GM19395 (cell line): ENCODE measurements at regions not wholly inside any gene's neighbourhood (a gene's known extent, or its start where the extent isn't known, plus 50 kb on each side); places are given as distances from the start of the nearest gene placed in this dataset.
"Not testable (repeated sequence)": the region's sequence is repeated elsewhere in the genome, so short reads cannot be mapped to it uniquely, and the experiment has no call there.

ENCODE experiments used
- ATAC-seq: cut with Tn5 transposase; IDR thresholded peaks from one replicate; pipeline ENCODE4 v1.9.1; 2021; ENCODE audit warnings: mild to moderate bottlenecking, moderate library complexity; ENCODE audit not compliant: unreplicated experiment

GRCh38 chr13:56317841-56318240 lies 822.9 kb upstream of the PRR20A start:
- no peak for ATAC-seq

DNA sequence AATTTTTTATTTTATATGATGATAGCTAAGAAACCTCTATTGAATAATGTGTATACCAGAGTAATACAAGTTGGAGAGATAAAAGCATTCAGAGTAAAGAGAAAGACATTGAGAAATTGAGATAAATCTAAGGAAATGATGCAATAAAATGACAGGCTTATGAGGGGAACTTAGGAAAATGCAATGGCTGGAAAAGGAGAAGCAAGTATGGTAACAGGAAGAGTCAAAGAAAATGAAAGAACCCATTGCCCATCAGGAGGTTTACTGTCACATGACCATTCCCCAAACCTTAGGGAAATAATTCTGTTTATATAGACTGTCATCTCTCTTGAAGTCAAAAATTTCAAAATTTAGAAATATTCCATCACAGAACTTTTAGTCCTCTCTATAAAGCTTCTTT lies 808.0 kb upstream of the PRR20A start:
- ATAC-seq: no peak

GRCh38 chr13:56335775-56336174 lies 804.9 kb upstream of the PRR20A start:
- no peak for ATAC-seq

DNA sequence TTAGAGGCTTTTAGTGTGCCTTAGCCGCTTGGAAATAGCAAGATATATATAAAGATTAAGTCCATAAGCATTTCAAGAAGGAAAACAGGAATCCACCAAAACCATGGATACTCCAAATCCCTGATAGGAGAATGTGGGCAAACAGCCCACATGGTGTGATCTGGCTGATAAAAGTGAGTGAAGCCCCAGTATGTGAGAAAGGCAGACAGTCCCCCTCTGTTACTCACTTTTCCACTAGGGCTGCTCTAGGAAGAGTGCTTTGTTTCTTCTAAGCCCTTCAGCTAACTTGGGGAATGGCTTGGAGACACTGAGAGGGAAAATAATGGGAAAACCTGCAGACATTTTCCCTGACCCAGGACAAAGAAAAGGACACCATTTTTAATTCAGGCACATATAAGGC lies 802.3 kb upstream of the PRR20A start:
- no peak for ATAC-seq

- no peak for ATAC-seq
These were observed 793.7 kb upstream of the PRR20A start for GRCh38 chr13:56347014-56347413.

DNA sequence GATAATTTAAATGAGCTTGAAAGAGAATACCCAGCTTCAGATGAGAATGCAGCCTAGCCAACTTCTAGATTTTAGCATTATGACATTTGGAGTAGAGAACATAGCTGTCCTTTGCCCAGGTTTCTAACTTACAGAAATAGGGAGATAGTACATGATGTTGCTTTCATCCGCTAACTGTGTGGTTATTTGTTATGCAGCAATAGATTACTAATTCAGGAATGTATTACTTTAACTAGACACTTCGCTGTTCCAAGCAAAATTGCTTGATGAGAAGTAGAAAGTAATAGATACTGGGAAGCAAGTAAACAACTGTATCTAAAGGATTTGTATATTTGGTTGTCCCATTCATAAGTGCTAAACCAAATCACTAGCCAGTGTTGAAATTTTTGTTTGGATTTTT lies 790.9 kb upstream of the PRR20A start:
- no peak for ATAC-seq

DNA sequence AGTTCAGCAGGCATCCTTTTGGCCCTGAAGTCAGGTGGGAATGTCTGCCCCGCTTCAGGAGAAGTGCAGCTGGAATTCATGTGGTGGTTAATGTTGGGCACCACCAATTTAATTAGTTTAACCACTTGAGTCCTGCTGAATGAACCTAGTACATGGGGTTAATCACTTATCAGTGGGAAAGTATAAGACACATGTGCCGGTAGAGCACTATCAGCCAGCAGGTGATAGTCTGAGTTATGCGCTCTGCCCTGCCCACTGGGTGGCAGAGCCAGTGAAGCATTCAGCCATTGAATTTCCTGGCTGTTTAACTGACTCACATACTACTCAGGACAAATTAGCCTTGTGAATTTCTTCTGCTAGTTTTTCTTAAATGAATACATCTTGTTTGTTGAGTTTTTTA lies 789.7 kb upstream of the PRR20A start:
- ATAC-seq: no peak

DNA sequence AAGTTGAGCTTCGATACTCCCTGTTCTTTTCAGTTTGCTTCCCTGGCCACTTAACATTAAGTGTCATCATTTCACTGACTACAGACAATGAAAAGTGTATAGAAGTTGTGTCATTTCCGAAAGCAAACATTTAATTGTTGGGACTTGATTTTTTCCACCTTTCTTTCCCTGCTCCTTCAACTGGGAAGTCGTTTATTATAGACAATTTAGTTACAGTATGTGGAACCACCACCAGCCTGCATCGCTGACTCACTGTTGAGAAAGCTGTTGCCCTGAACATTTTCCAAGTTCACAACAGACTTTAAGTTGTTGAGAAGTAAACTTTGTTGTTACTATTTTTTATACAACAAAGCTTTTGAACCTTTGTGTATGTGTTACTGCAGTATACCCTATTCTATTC lies 788.4 kb upstream of the PRR20A start:
- ATAC-seq: no peak

- ATAC-seq: no peak
These were observed 787.8 kb upstream of the PRR20A start for GRCh38 chr13:56352901-56353300.

DNA sequence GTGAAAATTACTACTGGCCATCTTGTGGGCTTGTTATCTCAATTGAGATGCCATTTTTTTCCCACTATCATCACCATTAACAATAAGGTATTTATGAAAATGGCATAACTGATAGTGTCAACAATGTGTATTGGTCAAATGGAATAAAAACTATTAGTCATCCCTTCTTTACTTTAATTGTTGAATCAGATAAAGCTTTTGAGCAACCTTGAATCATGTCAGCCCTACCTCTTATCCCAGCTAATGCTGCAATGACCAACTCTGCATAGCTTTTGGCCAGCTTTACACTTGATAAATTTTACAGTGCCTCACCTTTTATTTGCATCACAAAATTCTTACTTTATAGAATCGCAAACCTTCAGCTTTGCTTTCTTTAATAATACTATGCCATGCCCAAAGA lies 784.0 kb upstream of the PRR20A start:
- no peak for ATAC-seq

DNA sequence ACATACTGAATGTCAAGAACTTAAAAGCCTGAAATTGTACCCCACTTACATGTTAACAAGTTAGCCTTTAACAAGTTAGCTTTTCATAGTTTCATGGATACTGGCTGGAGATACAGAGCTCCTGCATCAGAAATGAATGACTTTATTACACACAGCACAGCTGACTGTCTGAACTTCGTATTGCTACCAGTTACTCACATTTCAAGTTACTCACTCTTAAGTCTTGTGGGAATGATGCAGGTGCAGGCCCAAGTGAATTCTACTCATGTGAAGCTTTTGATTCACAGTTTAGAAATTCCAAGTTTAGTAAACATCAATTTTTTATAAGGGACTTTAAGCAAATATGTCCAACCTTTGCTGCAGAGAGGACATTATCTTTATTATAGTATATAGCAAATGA lies 762.2 kb upstream of the PRR20A start:
- no peak for ATAC-seq

DNA sequence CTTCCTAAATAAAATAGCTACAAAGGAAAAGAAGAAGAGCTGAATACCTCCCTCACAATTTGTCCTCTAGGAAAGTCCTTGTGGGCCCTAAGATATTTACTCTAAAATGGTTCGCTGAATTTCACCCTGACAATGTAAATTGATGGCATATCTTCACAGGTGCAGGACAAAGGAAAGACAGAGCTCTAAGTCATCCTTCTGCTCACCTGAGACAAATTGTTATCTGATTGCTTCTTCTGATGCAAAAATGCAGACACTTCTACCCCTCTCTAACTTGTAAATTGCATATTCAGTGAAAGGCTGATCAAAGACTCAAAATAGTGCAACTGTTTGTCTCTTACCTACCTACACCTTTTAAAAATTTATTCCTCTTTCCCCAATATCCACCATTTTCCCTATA lies 747.2 kb upstream of the PRR20A start:
- ATAC-seq: no peak

- ATAC-seq: no peak
These were observed 744.4 kb upstream of the PRR20A start for GRCh38 chr13:56396318-56396717.

DNA sequence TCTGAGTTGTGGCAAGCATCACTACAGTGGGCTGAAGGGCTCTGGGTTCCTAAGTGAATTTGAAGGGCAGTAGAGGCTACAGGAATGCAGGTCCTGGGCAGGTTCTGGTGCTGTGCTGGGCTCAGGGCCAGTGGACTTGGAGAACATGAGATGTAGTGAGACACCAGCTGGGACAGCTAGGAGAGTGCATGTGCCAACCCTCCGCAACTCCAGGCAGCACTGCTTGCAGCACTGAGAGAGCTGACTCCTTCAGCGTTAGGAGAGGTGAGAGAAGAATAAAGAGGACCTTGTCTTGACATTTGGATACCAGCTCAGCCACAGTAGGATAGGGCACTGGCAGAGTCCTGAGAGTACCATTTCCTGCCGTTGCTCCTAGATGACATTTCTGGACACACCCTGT lies 739.9 kb upstream of the PRR20A start:
- ATAC-seq: no peak

- ATAC-seq: no peak
These were observed 727.9 kb upstream of the PRR20A start for GRCh38 chr13:56412856-56413255.

DNA sequence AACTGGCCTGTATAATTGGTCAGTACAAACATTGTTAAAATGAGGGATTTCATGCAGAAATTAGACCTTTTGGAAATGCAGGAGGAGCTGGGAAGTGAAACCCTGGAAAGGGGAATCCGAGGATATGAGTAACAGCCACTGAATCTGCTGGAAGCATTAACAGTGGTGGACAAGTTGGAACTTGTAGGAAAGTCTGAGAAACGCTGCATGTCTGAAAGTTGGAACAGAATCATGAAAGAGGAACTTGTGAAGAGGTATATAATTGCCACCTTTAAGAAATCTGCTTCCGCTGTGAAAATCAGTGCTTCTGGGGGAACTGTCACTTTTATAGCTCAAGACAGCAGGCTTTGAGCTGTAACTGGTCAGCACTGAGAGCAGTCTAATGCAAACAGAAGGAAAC lies 716.5 kb upstream of the PRR20A start:
- no peak for ATAC-seq

GRCh38 chr13:56457535-56458190 lies 683.1 kb upstream of the PRR20A start:
- ATAC-seq: no peak

DNA sequence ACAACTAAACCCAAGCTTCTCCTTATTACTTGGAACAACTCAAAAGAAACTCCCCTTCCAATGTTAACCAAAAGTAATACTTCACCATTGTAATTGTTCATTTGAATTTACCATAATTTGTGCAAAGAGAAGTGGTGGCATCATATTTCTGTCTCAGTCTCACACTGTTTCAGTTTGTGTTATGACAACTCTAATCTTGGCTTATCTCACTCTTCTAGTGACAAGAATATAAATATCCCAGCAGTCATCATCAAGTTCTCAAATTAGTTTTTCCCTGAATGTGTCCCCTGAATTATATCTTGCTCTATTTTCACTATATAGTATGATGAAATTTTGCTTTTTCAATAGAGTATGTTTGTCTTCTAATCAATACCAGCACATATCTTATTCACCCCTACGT lies 681.4 kb upstream of the PRR20A start:
- no peak for ATAC-seq

- ATAC-seq: no peak
These were observed 639.0 kb upstream of the PRR20A start for GRCh38 chr13:56501750-56502149.

- ATAC-seq: no peak
These were observed 629.9 kb upstream of the PRR20A start for GRCh38 chr13:56510836-56511235.

GRCh38 chr13:56512336-56512735 lies 628.4 kb upstream of the PRR20A start:
- not testable (repeated sequence) for ATAC-seq

- no peak for ATAC-seq
These were observed 625.3 kb upstream of the PRR20A start for GRCh38 chr13:56515441-56515840.

GRCh38 chr13:56528040-56528790 lies 612.5 kb upstream of the PRR20A start:
- ATAC-seq: no peak
